HG03520 (cell line): ENCODE measurements at regions not wholly inside any gene's neighbourhood (a gene's known extent, or its start where the extent isn't known, plus 50 kb on each side); places are given as distances from the start of the nearest gene placed in this dataset.
"Not testable (repeated sequence)": the region's sequence is repeated elsewhere in the genome, so short reads cannot be mapped to it uniquely, and the experiment has no call there.

Source experiments
- ATAC-seq: cut with Tn5 transposase; IDR thresholded peaks from one replicate; pipeline ENCODE4 v1.9.1; 2021; ENCODE audit warnings: mild to moderate bottlenecking, moderate library complexity; ENCODE audit not compliant: unreplicated experiment

- ATAC-seq: no peak
Measured at GRCh38 chr2:83104202-83104601, 1354.9 kb downstream of the SUCLG1 start.

- no peak for ATAC-seq
Measured at GRCh38 chr2:83103613-83104012, 1355.5 kb downstream of the SUCLG1 start.

- ATAC-seq: not testable (repeated sequence)
Measured at GRCh38 chr2:83089051-83089450, 1370.0 kb downstream of the SUCLG1 start.

- no peak for ATAC-seq
Measured at GRCh38 chr2:83085869-83086268, 1373.2 kb downstream of the SUCLG1 start.

GRCh38 chr2:83081826-83082690 is 1377.0 kb downstream of the SUCLG1 start:
- no peak for ATAC-seq

- ATAC-seq: no peak
Measured at GRCh38 chr2:83079007-83079406, 1380.1 kb downstream of the SUCLG1 start.

GRCh38 chr2:83072767-83073166 is 1386.3 kb downstream of the SUCLG1 start:
- no peak for ATAC-seq

- no peak for ATAC-seq
Measured at GRCh38 chr2:83071914-83072313, 1387.2 kb downstream of the SUCLG1 start.

GRCh38 chr2:83071352-83071751 is 1387.7 kb downstream of the SUCLG1 start:
- ATAC-seq: no peak

GRCh38 chr2:83069724-83070123 is 1389.4 kb downstream of the SUCLG1 start:
- no peak for ATAC-seq

GRCh38 chr2:83068714-83069113 is 1390.4 kb downstream of the SUCLG1 start:
- ATAC-seq: no peak

- no peak for ATAC-seq
Measured at GRCh38 chr2:83067947-83068346, 1391.1 kb downstream of the SUCLG1 start.

GRCh38 chr2:83063933-83064332 is 1395.1 kb downstream of the SUCLG1 start:
- no peak for ATAC-seq

- no peak for ATAC-seq
Measured at GRCh38 chr2:83063511-83063910, 1395.6 kb downstream of the SUCLG1 start.

GRCh38 chr2:83058683-83059082 is 1400.4 kb downstream of the SUCLG1 start:
- ATAC-seq: no peak

- ATAC-seq: no peak
Measured at GRCh38 chr2:83055376-83056010, 1403.6 kb downstream of the SUCLG1 start.

GRCh38 chr2:83054751-83055150 is 1404.3 kb downstream of the SUCLG1 start:
- ATAC-seq: no peak

- ATAC-seq: no peak
Measured at GRCh38 chr2:83051538-83052170, 1407.4 kb downstream of the SUCLG1 start.

- ATAC-seq: no peak
Measured at GRCh38 chr2:83042053-83042452, 1417.0 kb downstream of the SUCLG1 start.

GRCh38 chr2:83022631-83023210 is 1436.4 kb downstream of the SUCLG1 start:
- ATAC-seq: no peak

- no peak for ATAC-seq
Measured at GRCh38 chr2:83017366-83018090, 1441.6 kb downstream of the SUCLG1 start.
